Small intestine (tissue), 7 donors: ENCODE measurements at regions not wholly inside any gene's neighbourhood (a gene's known extent, or its start where the extent isn't known, plus 50 kb on each side); places are given as distances from the start of the nearest gene placed in this dataset.

Experiments
- DNase-seq, 2 donors: peaks; one replicate each; pipeline versions ENCODE4 v3.0.0 to v3.0.0-alpha.2; 2013
- FAIRE-seq: peaks from 2 replicates; lab custom pipeline; 2012; peaks lifted over from hg19 to GRCh38; lab: Jason Lieb, UNC
- H3K27ac ChIP-seq, 3 donors: one replicate each; pipeline ENCODE4 v1.5.1; 2013; ENCODE audit warnings: low read length in 2 of 3, mild to moderate bottlenecking in 2 of 3, control low read depth in 1 of 3, inconsistent platforms in 1 of 3, low read depth in 1 of 3, moderate library complexity in 1 of 3
- H3K27me3 ChIP-seq, 3 donors: one replicate each; pipeline ENCODE4 v1.6.1; 2013; ENCODE audit warnings: low read length in 3 of 3, inconsistent platforms in 1 of 3; ENCODE audit not compliant: control insufficient read depth in 3 of 3, insufficient read depth in 3 of 3
- H3K36me3 ChIP-seq, 3 donors: one replicate each; pipeline ENCODE4 v1.6.1; 2013; ENCODE audit warnings: low read length in 3 of 3, inconsistent platforms in 1 of 3, low read depth in 1 of 3, mild to moderate bottlenecking in 1 of 3, moderate library complexity in 1 of 3; ENCODE audit not compliant: control insufficient read depth in 3 of 3, insufficient read depth in 2 of 3
- H3K4me1 ChIP-seq, 3 donors: one replicate each; pipeline ENCODE4 v1.6.1; 2013; ENCODE audit warnings: low read length in 2 of 3, inconsistent platforms in 1 of 3, low read depth in 1 of 3, mild to moderate bottlenecking in 1 of 3, moderate library complexity in 1 of 3; ENCODE audit not compliant: control insufficient read depth in 3 of 3, insufficient read depth in 2 of 3
- H3K4me3 ChIP-seq, 3 donors: one replicate each; pipeline ENCODE4 v1.5.1; 2013; ENCODE audit warnings: low read length in 3 of 3, control low read depth in 1 of 3, inconsistent platforms in 1 of 3, low read depth in 1 of 3, mild to moderate bottlenecking in 1 of 3, moderate library complexity in 1 of 3
- H3K9me3 ChIP-seq, 2 donors: one replicate each; pipeline ENCODE4 v1.6.1; 2013; ENCODE audit warnings: low read depth in 1 of 2, low read length in 1 of 2; ENCODE audit not compliant: control insufficient read depth in 2 of 2, insufficient read depth in 1 of 2
- WGBS, 3 donors: extraction: QIAGEN DNeasy Blood & Tissue Kit; methylation state at CpG; one replicate each; pipeline ENCODE4 v1.1.7; 2013; 5-methylcytosine and 5-hydroxymethylcytosine counted together
- donor health status: healthy with polysubstance abuse.
- donor health status: control.
- donor health status: control.
- donor health status: Bipolar disorder and iron deficiency.
- donor health status: healthy.

DNA sequence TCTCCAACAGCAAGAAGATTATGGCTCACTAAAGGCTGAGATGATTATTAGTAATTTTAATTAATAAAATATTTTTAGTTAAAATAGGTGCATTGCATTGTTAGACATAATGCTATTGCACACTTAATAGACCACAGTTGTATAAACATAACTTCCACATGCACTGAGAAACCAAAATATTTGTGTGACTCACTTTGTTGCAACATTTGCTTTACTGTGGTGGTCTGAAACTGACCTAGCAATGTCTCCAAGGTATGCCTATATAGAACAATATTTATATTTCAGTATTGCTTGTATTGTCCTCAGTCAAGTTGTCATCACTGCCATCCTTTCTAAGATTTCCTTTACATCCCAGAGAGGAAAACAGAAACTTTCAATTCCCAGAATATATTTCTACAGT, 1215.2 kb downstream of the SI start:
- FAIRE-seq = no peak
- DNase-seq = no peak
- Histone ChIP-seq H3K9me3 (peaks cover 0 to 2% of the 10 kb centered on the region in 2 donors), H3K4me1 (no peaks in the 10 kb centered on the region), H3K27me3 (no peaks in the 10 kb centered on the region), H3K36me3 (no peaks in the 10 kb centered on the region), H3K27ac (no peak overlapping the region), H3K4me3 (no peak overlapping the region)

DNA sequence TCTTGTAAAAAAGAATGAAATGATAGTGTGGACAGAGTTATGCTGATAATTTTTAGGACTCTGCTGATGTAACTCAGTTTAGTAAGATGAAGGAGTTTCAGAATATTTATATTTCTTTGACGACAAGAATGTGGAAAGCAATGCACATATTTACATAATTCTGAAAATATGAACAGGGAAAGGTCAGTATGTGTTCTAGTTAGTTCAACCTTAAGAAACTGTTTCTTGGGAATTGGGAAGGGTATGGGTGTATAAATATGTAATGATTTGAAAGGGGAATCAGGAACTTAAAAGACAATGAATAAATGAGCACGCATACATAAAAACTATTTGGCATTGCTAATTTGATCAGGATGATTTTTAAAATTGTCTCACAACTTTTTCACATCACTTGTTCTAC, 1226.1 kb downstream of the SI start:
- WGBS, 3 donors = 43 to 88% (median 77%) methylated on average over 2 of the region's 2 CpGs
- no peak overlapping the region for H3K4me3 ChIP-seq
- FAIRE-seq = no peak

DNA sequence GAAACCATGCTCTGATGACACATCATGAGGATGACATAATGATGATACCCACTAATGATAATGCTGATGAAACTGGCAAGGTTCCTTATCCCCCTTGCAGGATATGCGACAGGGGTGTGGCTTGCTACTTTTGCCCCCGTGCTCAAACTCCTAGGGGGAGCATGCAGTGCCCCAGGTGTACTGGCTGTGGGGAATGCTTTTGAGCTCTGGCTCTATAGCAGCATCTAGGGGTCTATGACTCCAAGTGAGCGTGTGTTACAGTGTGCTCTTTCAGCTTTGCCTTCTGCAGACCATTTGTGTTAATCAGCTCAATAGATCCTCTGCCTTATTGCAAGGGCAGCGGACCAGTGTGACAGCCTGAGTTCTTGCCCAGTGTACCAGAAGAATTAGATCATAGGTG, 1239.5 kb downstream of the SI start:
- no peak overlapping the region for H3K27ac ChIP-seq
- H3K9me3 ChIP-seq = peaks cover 0 to 2% of the 10 kb centered on the region in 2 donors
- no peak for FAIRE-seq
- H3K36me3 ChIP-seq = no peaks in the 10 kb centered on the region
- H3K4me3 ChIP-seq = no peak overlapping the region
- 56 to 67% (median 64%) methylated on average over 4 of the region's 4 CpGs for WGBS, 3 donors
- H3K4me1 ChIP-seq = no peaks in the 10 kb centered on the region
- DNase-seq = no peak
- no peaks in the 10 kb centered on the region for H3K27me3 ChIP-seq

More for the DNA sequence above, 1226.1 kb downstream of the SI start:
- DNase-seq = no peak
- Histone ChIP-seq H3K27me3 (no peaks in the 10 kb centered on the region), H3K27ac (no peak overlapping the region), H3K9me3 (peaks cover 0 to 6% of the 10 kb centered on the region in 2 donors), H3K4me1 (no peaks in the 10 kb centered on the region), H3K36me3 (no peaks in the 10 kb centered on the region)

DNA sequence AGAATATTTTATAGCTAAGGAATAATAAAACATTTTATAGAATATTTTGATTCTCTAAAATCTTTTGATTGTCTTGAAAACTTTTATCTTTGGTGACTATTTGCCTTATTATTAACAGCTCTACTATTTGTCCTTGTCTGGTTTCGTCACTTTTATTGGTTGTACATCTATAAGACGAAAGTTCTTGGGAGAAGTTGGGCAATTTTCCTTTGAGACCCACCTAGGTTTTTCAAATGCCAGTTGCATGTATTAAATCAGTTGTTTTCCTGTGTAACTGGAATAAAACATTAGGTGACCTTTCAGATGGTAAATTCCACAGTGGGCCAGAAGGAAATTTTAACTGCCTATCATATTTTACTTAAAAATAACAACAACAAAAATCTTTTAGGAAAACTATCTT, 1245.7 kb downstream of the SI start:
- H3K4me1 ChIP-seq = no peaks in the 10 kb centered on the region
- WGBS, 3 donors = 20 to 69% (median 52%) methylated on average over 2 of the region's 2 CpGs
- no peak overlapping the region for H3K27ac ChIP-seq
- H3K4me3 ChIP-seq = no peak overlapping the region
- FAIRE-seq (no peak), DNase-seq (no peak)
- H3K9me3 ChIP-seq = no peaks in the 10 kb centered on the region
- H3K27me3 ChIP-seq = no peaks in the 10 kb centered on the region
- H3K36me3 ChIP-seq = no peaks in the 10 kb centered on the region

- DNase-seq = no peak
- WGBS, 3 donors = 88 to 100% (median 94%) methylated on average over 1 of the region's 1 CpG
- Histone ChIP-seq H3K4me1 (no peaks in the 10 kb centered on the region), H3K27ac (no peak overlapping the region), H3K36me3 (no peaks in the 10 kb centered on the region), H3K27me3 (no peaks in the 10 kb centered on the region), H3K9me3 (no peaks in the 10 kb centered on the region), H3K4me3 (no peak overlapping the region)
- no peak for FAIRE-seq
Measured at GRCh38 chr3:163821841-163822240, 1256.5 kb downstream of the SI start.

DNA sequence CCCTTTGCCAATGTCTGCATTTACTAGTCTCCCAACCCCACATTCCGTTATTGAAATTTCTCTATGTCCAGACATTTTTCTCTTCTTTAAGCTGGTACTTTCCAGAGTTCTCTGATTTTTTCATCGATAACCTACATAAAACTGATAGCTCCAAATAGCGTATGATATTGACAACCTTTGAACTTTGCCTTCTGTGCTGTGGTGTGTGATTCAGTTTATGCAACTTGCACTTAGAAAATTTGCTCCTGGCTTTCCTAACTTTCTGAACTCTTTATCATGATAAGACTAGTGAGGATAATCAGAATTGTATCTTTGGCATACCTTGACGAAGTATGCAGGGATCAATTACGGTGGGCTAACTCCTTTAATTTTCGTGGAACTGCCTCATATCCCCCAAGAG, 1261.3 kb downstream of the SI start:
- Histone ChIP-seq H3K36me3 (no peaks in the 10 kb centered on the region), H3K9me3 (no peaks in the 10 kb centered on the region), H3K4me3 (no peak overlapping the region), H3K4me1 (no peaks in the 10 kb centered on the region), H3K27me3 (no peaks in the 10 kb centered on the region), H3K27ac (no peak overlapping the region)
- WGBS, 3 donors = 68 to 78% (median 74%) methylated on average over 6 of the region's 6 CpGs
- FAIRE-seq (no peak), DNase-seq (no peak)

- H3K4me3 ChIP-seq = no peak overlapping the region
- no peaks in the 10 kb centered on the region for H3K27me3 ChIP-seq
- FAIRE-seq (no peak), DNase-seq (no peak)
- no peak overlapping the region for H3K27ac ChIP-seq
- H3K36me3 ChIP-seq = no peaks in the 10 kb centered on the region
- no peaks in the 10 kb centered on the region for H3K9me3 ChIP-seq
- no peaks in the 10 kb centered on the region for H3K4me1 ChIP-seq
Measured at GRCh38 chr3:163813935-163814334, 1264.4 kb downstream of the SI start.

- no peak overlapping the region for H3K27ac ChIP-seq
- H3K4me1 ChIP-seq = no peaks in the 10 kb centered on the region
- H3K27me3 ChIP-seq = no peaks in the 10 kb centered on the region
- FAIRE-seq (no peak), DNase-seq (no peak)
- 69 to 76% (median 76%) methylated on average over 3 of the region's 3 CpGs for WGBS, 3 donors
- no peak overlapping the region for H3K4me3 ChIP-seq
- H3K9me3 ChIP-seq = no peaks in the 10 kb centered on the region
- H3K36me3 ChIP-seq = no peaks in the 10 kb centered on the region
Measured at GRCh38 chr3:163812006-163812405, 1266.3 kb downstream of the SI start.

DNA sequence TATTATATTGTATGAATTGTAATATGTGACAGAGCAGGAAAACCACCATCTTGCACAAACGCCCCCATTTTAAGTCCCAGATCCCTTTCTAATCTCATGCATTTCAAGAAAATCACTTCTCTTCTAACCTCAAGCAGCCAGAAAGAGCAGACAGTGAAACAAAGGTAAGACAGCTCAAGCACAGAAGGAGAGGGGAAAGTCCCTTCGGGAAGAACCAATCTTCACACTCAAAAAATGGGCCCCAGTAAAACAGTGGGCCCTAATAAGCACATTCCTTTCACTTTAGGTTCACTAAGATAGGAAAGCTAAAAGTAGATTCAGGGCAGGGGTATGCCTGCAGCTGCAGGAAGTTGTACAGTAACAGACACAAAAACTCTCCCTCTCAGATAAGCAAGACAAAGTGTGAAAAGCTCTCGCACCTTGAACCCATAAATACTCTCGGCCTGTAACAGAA, 1268.7 kb downstream of the SI start:
- Histone ChIP-seq H3K36me3 (no peaks in the 10 kb centered on the region), H3K27me3 (no peaks in the 10 kb centered on the region), H3K4me3 (no peak overlapping the region), H3K27ac (no peak overlapping the region), H3K4me1 (no peaks in the 10 kb centered on the region), H3K9me3 (no peaks in the 10 kb centered on the region)
- FAIRE-seq = no peak
- DNase-seq = peak; percentile 11 to 25
- whole genome bisulfite sequencing, 3 donors = 19 to 52% (median 25%) methylated on average over 4 of the region's 4 CpGs
